DOHH2 (cell line): ENCODE measurements at regions not wholly inside any gene's neighbourhood (a gene's known extent, or its start where the extent isn't known, plus 50 kb on each side); places are given as distances from the start of the nearest gene placed in this dataset.

Experiments used
- EZH2phosphoT487 ChIP-seq: fragments of 200-600 bp; sonication (generic); IDR thresholded peaks from 2 replicates; pipeline ENCODE4 v1.6.1; 2017; ENCODE audit warnings: borderline replicate concordance, mild to moderate bottlenecking, antibody characterized with exemption, low read length, moderate library complexity, mixed read lengths
- TF ChIP-seq, protein P1 (sequence below): fragments of 200-600 bp; sonication (generic); IDR thresholded peaks from one replicate; pipeline ENCODE4 v1.5.1; 2014; ENCODE audit warnings: antibody characterized with exemption, mild to moderate bottlenecking, low read depth, low read length; ENCODE audit not compliant: poor library complexity, severe bottlenecking

DNA sequence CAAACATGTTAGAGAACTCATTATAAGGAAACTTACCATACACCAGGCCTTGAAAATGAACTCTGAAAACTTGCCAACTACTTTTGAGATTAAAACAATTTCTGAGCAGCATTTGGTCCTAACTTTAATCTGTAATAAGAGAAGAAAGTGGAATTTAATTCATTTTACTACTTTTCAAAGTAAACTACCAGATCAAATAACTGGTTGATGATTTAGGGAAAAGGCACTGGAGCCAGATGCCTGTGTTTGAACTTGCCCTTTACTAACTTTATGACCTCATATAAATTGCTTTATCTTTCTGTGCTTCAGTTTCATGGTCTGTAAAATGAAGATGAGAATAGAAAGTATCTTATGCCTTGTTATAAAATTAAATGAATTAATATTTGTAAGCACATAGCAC, 159.9 kb upstream of the PCDH18 start:
- TF ChIP-seq, protein P1, sequence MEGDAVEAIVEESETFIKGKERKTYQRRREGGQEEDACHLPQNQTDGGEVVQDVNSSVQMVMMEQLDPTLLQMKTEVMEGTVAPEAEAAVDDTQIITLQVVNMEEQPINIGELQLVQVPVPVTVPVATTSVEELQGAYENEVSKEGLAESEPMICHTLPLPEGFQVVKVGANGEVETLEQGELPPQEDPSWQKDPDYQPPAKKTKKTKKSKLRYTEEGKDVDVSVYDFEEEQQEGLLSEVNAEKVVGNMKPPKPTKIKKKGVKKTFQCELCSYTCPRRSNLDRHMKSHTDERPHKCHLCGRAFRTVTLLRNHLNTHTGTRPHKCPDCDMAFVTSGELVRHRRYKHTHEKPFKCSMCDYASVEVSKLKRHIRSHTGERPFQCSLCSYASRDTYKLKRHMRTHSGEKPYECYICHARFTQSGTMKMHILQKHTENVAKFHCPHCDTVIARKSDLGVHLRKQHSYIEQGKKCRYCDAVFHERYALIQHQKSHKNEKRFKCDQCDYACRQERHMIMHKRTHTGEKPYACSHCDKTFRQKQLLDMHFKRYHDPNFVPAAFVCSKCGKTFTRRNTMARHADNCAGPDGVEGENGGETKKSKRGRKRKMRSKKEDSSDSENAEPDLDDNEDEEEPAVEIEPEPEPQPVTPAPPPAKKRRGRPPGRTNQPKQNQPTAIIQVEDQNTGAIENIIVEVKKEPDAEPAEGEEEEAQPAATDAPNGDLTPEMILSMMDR = no peak
- no peak for TF ChIP-seq EZH2phosphoT487
